22Rv1 (cell line): ENCODE measurements at regions not wholly inside any gene's neighbourhood (a gene's known extent, or its start where the extent isn't known, plus 50 kb on each side); places are given as distances from the start of the nearest gene placed in this dataset.

ENCODE experiments used
- CTCF ChIP-seq: fragments of 450-650 bp; IDR thresholded peaks from 2 replicates; pipeline ENCODE4 v1.5.1; 2017; ENCODE audit warnings: mild to moderate bottlenecking
- ZFX ChIP-seq: fragments of 450-650 bp; IDR thresholded peaks from 2 replicates; pipeline ENCODE4 v1.6.1; 2017; ENCODE audit warnings: antibody characterized with exemption, borderline replicate concordance

GRCh38 chrX:39950018-39950688, 147.6 kb downstream of the BCOR start:
- TF ChIP-seq CTCF (no peak), ZFX (no peak)
